H1 (cell line): ENCODE measurements at regions not wholly inside any gene's neighbourhood (a gene's known extent, or its start where the extent isn't known, plus 50 kb on each side); places are given as distances from the start of the nearest gene placed in this dataset.

Experiments used
- CTCF ChIA-PET: fragments of 300-600 bp; sonication (Branson Sonifier 250); formaldehyde crosslinking; loops from one replicate; lab custom pipeline; 2021; ENCODE audit not compliant: partially characterized antibody; lab: Charles Lee
- POLR2A ChIA-PET: fragments of 300-600 bp; sonication (Branson Sonifier 250); formaldehyde crosslinking; loops from one replicate; lab custom pipeline; 2021; ENCODE audit warnings: inconsistent platforms; ENCODE audit not compliant: partially characterized antibody; lab: Charles Lee
- DNase-seq, 2 experiments: peaks; one replicate each; pipeline versions ENCODE4 v3.0.0 to v3.0.0-alpha.2; 2010 to 2022; ENCODE audit warnings: low spot score in 2 of 2, low read depth in 1 of 2, mixed read lengths in 1 of 2
- FAIRE-seq: peaks from 2 replicates; lab custom pipeline; 2011; peaks lifted over from hg19 to GRCh38; lab: Jason Lieb, UNC
- H2AFZ ChIP-seq: 2 replicates; pipeline ENCODE4 v1.8.1; 2012; ENCODE audit warnings: low read length, inconsistent platforms
- H2AK5ac ChIP-seq: 2 replicates; pipeline ENCODE4 v1.6.1; 2013; ENCODE audit warnings: low read depth, low read length
- H2BK120ac ChIP-seq: replicated peaks from 2 replicates; pipeline ENCODE3; 2013; ENCODE audit warnings: low read depth, low read length, inconsistent platforms
- H2BK12ac ChIP-seq: 2 replicates; pipeline ENCODE4 v1.6.1; 2013; ENCODE audit warnings: low read depth, low read length
- H2BK15ac ChIP-seq: 2 replicates; pipeline ENCODE4 v1.6.1; 2013; ENCODE audit warnings: low read length
- H2BK20ac ChIP-seq: 2 replicates; pipeline ENCODE4 v1.6.1; 2013; ENCODE audit warnings: low read length
- H2BK5ac ChIP-seq: 2 replicates; pipeline ENCODE4 v1.6.1; 2013; ENCODE audit warnings: low read depth, low read length
- H3K14ac ChIP-seq: 2 replicates; pipeline ENCODE4 v1.6.1; 2013; ENCODE audit warnings: inconsistent platforms; ENCODE audit not compliant: insufficient read length
- H3K18ac ChIP-seq: 2 replicates; pipeline ENCODE4 v1.6.1; 2013; ENCODE audit warnings: low read length; ENCODE audit errors: extremely low read depth
- H3K23ac ChIP-seq: 2 replicates; pipeline ENCODE4 v1.6.1; 2013; ENCODE audit warnings: inconsistent platforms; ENCODE audit not compliant: insufficient read length
- H3K23me2 ChIP-seq: 2 replicates; pipeline ENCODE4 v1.6.1; 2013; ENCODE audit warnings: low read depth, low read length
- H3K27ac ChIP-seq: 2 replicates; pipeline ENCODE4 v1.6.1; 2011; ENCODE audit warnings: low read depth, low read length, inconsistent platforms
- H3K27me3 ChIP-seq, 4 experiments: replicated peaks in 1 of 4; 1 replicate in 1 of 4; 2 replicates in 3 of 4; pipeline versions ENCODE4 v1.6.1 to v1.8.1; 2011 to 2013; ENCODE audit warnings: low read length in 3 of 4, mild to moderate bottlenecking in 3 of 4, inconsistent platforms in 2 of 4, mixed read lengths in 2 of 4, moderate library complexity in 1 of 4; ENCODE audit not compliant: control insufficient read depth in 3 of 4, insufficient read depth in 3 of 4; ENCODE audit errors: extremely low read depth in 1 of 4
- H3K36me3 ChIP-seq, 4 experiments: 2 replicates each; pipeline versions ENCODE4 v1.6.1 to v1.8.1; 2011 to 2013; ENCODE audit warnings: mild to moderate bottlenecking in 4 of 4, low read length in 3 of 4, moderate library complexity in 2 of 4, control low read depth in 1 of 4, inconsistent platforms in 1 of 4; ENCODE audit not compliant: insufficient read depth in 4 of 4, control insufficient read depth in 2 of 4
- H3K4ac ChIP-seq: replicated peaks from 2 replicates; pipeline ENCODE3; 2013; ENCODE audit warnings: low read length, low read depth, mixed read lengths, inconsistent platforms; ENCODE audit not compliant: insufficient read length
- H3K4me1 ChIP-seq, 4 experiments: replicated peaks in 1 of 4; 1 replicate in 1 of 4; 2 replicates in 3 of 4; pipeline versions ENCODE4 v1.6.1 to v1.8.1; 2011 to 2013; ENCODE audit warnings: low read length in 3 of 4, inconsistent platforms in 2 of 4, mixed read lengths in 1 of 4; ENCODE audit not compliant: insufficient read depth in 4 of 4, control insufficient read depth in 3 of 4
- H3K4me2 ChIP-seq, 2 experiments: 2 replicates each; pipeline versions ENCODE4 v1.6.1 to v1.8.1; 2011 to 2013; ENCODE audit warnings: low read depth in 2 of 2, low read length in 2 of 2, control low read depth in 1 of 2, inconsistent platforms in 1 of 2, mild to moderate bottlenecking in 1 of 2; ENCODE audit not compliant: insufficient read depth in 1 of 2
- H3K4me3 ChIP-seq, 4 experiments: fragments of 200-600, 300-600 bp in 1 of 4; sonication (generic), shearing (Covaris generic), sonication (Bioruptor Twin) in 1 of 4; 2 replicates each; pipeline versions ENCODE4 v1.5.1 to v1.8.1; 2011 to 2016; ENCODE audit warnings: low read length in 4 of 4, low read depth in 3 of 4, control low read depth in 2 of 4, inconsistent platforms in 2 of 4, mild to moderate bottlenecking in 2 of 4, mixed read lengths in 1 of 4, moderate library complexity in 1 of 4; ENCODE audit not compliant: insufficient read depth in 2 of 4; ENCODE audit errors: extremely low read depth in 1 of 4
- H3K56ac ChIP-seq: replicated peaks from 2 replicates; pipeline ENCODE3; 2013; ENCODE audit warnings: low read depth, mild to moderate bottlenecking, mixed read lengths, low read length, inconsistent platforms; ENCODE audit not compliant: insufficient read length
- H3K79me1 ChIP-seq: 2 replicates; pipeline ENCODE4 v1.6.1; 2013; ENCODE audit warnings: low read depth, low read length, control low read depth
- H3K79me2 ChIP-seq, 2 experiments: 2 replicates each; pipeline versions ENCODE4 v1.6.1 to v1.8.1; 2012 to 2013; ENCODE audit warnings: low read length in 2 of 2, mild to moderate bottlenecking in 2 of 2, inconsistent platforms in 1 of 2; ENCODE audit not compliant: insufficient read depth in 2 of 2, control insufficient read depth in 1 of 2
- H3K9ac ChIP-seq, 4 experiments: replicated peaks in 1 of 4; 1 replicate in 1 of 4; 2 replicates in 3 of 4; pipeline versions ENCODE4 v1.6.1 to v1.8.1; 2011 to 2013; ENCODE audit warnings: low read depth in 3 of 4, low read length in 3 of 4, control low read depth in 2 of 4, mild to moderate bottlenecking in 2 of 4, moderate library complexity in 2 of 4, inconsistent platforms in 1 of 4; ENCODE audit errors: extremely low read depth in 1 of 4
- H3K9me3 ChIP-seq, 2 experiments: 2 replicates each; pipeline versions ENCODE4 v1.6.1 to v1.8.1; 2012 to 2013; ENCODE audit warnings: mild to moderate bottlenecking in 2 of 2, moderate library complexity in 2 of 2, control low read depth in 1 of 2, inconsistent platforms in 1 of 2, low read depth in 1 of 2, low read length in 1 of 2, mixed read lengths in 1 of 2; ENCODE audit not compliant: insufficient read depth in 2 of 2
- H4K20me1 ChIP-seq, 2 experiments: replicated peaks in 1 of 2; 2 replicates each; pipeline versions ENCODE3 to v1.8.1; 2011 to 2013; ENCODE audit warnings: inconsistent platforms in 2 of 2, low read length in 2 of 2, mild to moderate bottlenecking in 1 of 2; ENCODE audit not compliant: insufficient read depth in 2 of 2, control insufficient read depth in 1 of 2
- H4K5ac ChIP-seq: 2 replicates; pipeline ENCODE4 v1.6.1; 2013; ENCODE audit warnings: low read length, low read depth, mixed read lengths, inconsistent platforms; ENCODE audit not compliant: insufficient read length
- H4K8ac ChIP-seq: 2 replicates; pipeline ENCODE4 v1.8.0; 2013; ENCODE audit warnings: mild to moderate bottlenecking, moderate library complexity, low read length, inconsistent platforms; ENCODE audit not compliant: insufficient read depth; ENCODE audit errors: extremely low read depth
- H4K91ac ChIP-seq: replicated peaks from 2 replicates; pipeline ENCODE3; 2013; ENCODE audit warnings: low read length, mixed read lengths, inconsistent platforms; ENCODE audit not compliant: insufficient read length
- ASH2L ChIP-seq: fragments of 200-600, 300-600 bp; sonication (generic); IDR thresholded peaks from one replicate; pipeline ENCODE4 v1.7.1; 2017; ENCODE audit warnings: low read length
- ATF2 ChIP-seq: IDR thresholded peaks from 2 replicates; pipeline ENCODE4 v1.6.1; 2012; ENCODE audit warnings: low read length, inconsistent platforms
- CEBPB ChIP-seq: IDR thresholded peaks from 2 replicates; pipeline ENCODE4 v1.6.1; 2012; ENCODE audit warnings: low read depth, low read length
- EGR1 ChIP-seq: IDR thresholded peaks from 2 replicates; pipeline ENCODE4 v1.6.1; 2011; ENCODE audit warnings: low read depth, low read length, borderline replicate concordance
- KDM4A ChIP-seq: IDR thresholded peaks from one replicate; pipeline ENCODE4 v1.7.1; 2012; ENCODE audit warnings: low read depth, mild to moderate bottlenecking, moderate library complexity, low read length, inconsistent platforms; ENCODE audit not compliant: severe bottlenecking
- USF2 ChIP-seq: IDR thresholded peaks from 2 replicates; pipeline ENCODE4 v1.6.1; 2011; ENCODE audit warnings: low read length, improper control_type of control experiment
- WGBS, 2 experiments: shearing (Covaris generic) in 1 of 2; methylation state at CpG; one replicate each; pipeline versions ENCODE4 v1.1.6 to v1.1.7; 2013 to 2015; ENCODE audit warnings: low lambda C conversion rate in 2 of 2, mixed read lengths in 2 of 2, inconsistent platforms in 1 of 2, low coverage in 1 of 2, missing lambda C conversion rate in 1 of 2; ENCODE audit not compliant: insufficient replicate concordance in 2 of 2, insufficient coverage in 1 of 2, insufficient read length in 1 of 2; ENCODE audit errors: extremely low coverage in 1 of 2, missing lambda C conversion rate in 1 of 2; 5-methylcytosine and 5-hydroxymethylcytosine counted together

- POLR2A ChIA-PET = no interaction called here
- H3K27me3 ChIP-seq = no peaks in the 10 kb centered on the region
- no peaks in the 10 kb centered on the region for H3K79me1 ChIP-seq
- TF ChIP-seq EGR1 = no peak
- TF ChIP-seq ASH2L = no peak
- TF ChIP-seq USF2 = no peak
- no peak for TF ChIP-seq ATF2
- no peak for TF ChIP-seq KDM4A
- TF ChIP-seq CEBPB = no peak
- DNase-seq = no peak
- WGBS, 2 experiments = 88% methylated on average over 5 of the region's 5 CpGs; no CpG with 5 or more reads in 1 of the 2 experiments
- no peak overlapping the region for H3K4me2 ChIP-seq
- no peak overlapping the region for H2BK5ac ChIP-seq
- no peak overlapping the region for H2BK120ac ChIP-seq
- no peaks in the 10 kb centered on the region for H4K20me1 ChIP-seq
- H3K79me2 ChIP-seq = no peaks in the 10 kb centered on the region
- H3K18ac ChIP-seq = no peak overlapping the region
- H3K27ac ChIP-seq = no peak overlapping the region
- H2BK20ac ChIP-seq = no peak overlapping the region
- H2BK12ac ChIP-seq = no peak overlapping the region
- H4K5ac ChIP-seq = no peak overlapping the region
- H2AFZ ChIP-seq = no peak overlapping the region
- H2AK5ac ChIP-seq = no peak overlapping the region
- H3K9ac ChIP-seq = no peak overlapping the region
- H3K14ac ChIP-seq = no peak overlapping the region
- H4K8ac ChIP-seq = no peak overlapping the region
- H3K23me2 ChIP-seq = no peaks in the 10 kb centered on the region; the same call in 1 of the 2 replicates
- H3K4ac ChIP-seq = no peak overlapping the region
- H3K9me3 ChIP-seq = peaks cover 0 to 2% of the 10 kb centered on the region in 2 experiments; a peak in 1 of 4 replicates
- no peak overlapping the region for H3K23ac ChIP-seq
- H2BK15ac ChIP-seq = no peak overlapping the region
- H3K56ac ChIP-seq = no peak overlapping the region
- no peak for FAIRE-seq
- CTCF ChIA-PET = no interaction called here
- H4K91ac ChIP-seq = no peak overlapping the region
- no peak overlapping the region for H3K4me3 ChIP-seq
- no peaks in the 10 kb centered on the region for H3K4me1 ChIP-seq
- H3K36me3 ChIP-seq = no peaks in the 10 kb centered on the region
Observed at GRCh38 chr1:4986306-4986705, 331.9 kb downstream of the AJAP1 start.
